ENCODE measurements at regions not wholly inside any gene's neighbourhood (a gene's known extent, or its start where the extent isn't known, plus 50 kb on each side); places are given as distances from the start of the nearest gene placed in this dataset.

DNA sequence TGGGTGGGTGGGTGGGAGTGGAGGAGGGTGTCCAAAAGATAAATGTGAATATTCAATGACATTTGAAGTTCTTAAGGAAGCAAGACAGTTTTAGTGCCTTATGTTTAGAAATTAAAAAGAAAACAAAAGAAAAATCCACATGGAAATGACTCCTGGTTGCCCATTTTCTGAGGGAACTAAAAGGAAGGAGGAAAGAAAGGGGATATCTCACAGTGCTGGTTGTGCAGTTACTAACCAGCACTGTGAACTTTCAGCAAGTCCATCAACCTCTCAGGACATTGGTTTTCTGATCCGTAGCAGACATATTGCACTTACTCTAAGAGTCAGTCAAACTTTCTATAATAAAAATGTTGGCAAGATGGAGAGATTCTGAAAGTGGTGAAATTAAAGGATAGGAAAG is 431.0 kb upstream of the CLINT1 start:
- Histone ChIP-seq H3K4me3 (ENCODE audit: low read length) (no peak overlapping the region), H3K9me3 (ENCODE audit: control insufficient read depth, insufficient read depth, low read length) (no peaks in the 10 kb centered on the region), H3K27ac (ENCODE audit: low read length) (no peak overlapping the region), H3K4me1 (ENCODE audit: control insufficient read depth, insufficient read depth, low read length) (no peaks in the 10 kb centered on the region), H3K27me3 (ENCODE audit: control insufficient read depth, insufficient read depth, low read length) (no peaks in the 10 kb centered on the region), H3K36me3 (ENCODE audit: control insufficient read depth, insufficient read depth, low read length) (no peaks in the 10 kb centered on the region)
- DNase-seq (ENCODE audit: low read depth, low spot score): no peak
- no CpG with 5 or more reads among the region's 1 CpG for WGBS (ENCODE audit: insufficient coverage, insufficient read length)

- H3K36me3 ChIP-seq (ENCODE audit: control insufficient read depth, insufficient read depth, low read length): no peaks in the 10 kb centered on the region
- H3K4me3 ChIP-seq (ENCODE audit: low read length): no peak overlapping the region
- DNase-seq (ENCODE audit: low read depth, low spot score): no peak
- no peaks in the 10 kb centered on the region for H3K27me3 ChIP-seq (ENCODE audit: control insufficient read depth, insufficient read depth, low read length)
- WGBS (ENCODE audit: insufficient coverage, insufficient read length): no CpG with 5 or more reads among the region's 1 CpG
- no peaks in the 10 kb centered on the region for H3K4me1 ChIP-seq (ENCODE audit: control insufficient read depth, insufficient read depth, low read length)
- H3K27ac ChIP-seq (ENCODE audit: low read length): no peak overlapping the region
- H3K9me3 ChIP-seq (ENCODE audit: control insufficient read depth, insufficient read depth, low read length): no peaks in the 10 kb centered on the region
Measured at GRCh38 chr5:158288272-158288657, 429.3 kb upstream of the CLINT1 start.

GRCh38 chr5:158287643-158288271 is 428.8 kb upstream of the CLINT1 start:
- H3K9me3 ChIP-seq (ENCODE audit: control insufficient read depth, insufficient read depth, low read length): no peaks in the 10 kb centered on the region
- no peaks in the 10 kb centered on the region for H3K4me1 ChIP-seq (ENCODE audit: control insufficient read depth, insufficient read depth, low read length)
- H3K27ac ChIP-seq (ENCODE audit: low read length): no peak overlapping the region
- no peaks in the 10 kb centered on the region for H3K27me3 ChIP-seq (ENCODE audit: control insufficient read depth, insufficient read depth, low read length)
- no peaks in the 10 kb centered on the region for H3K36me3 ChIP-seq (ENCODE audit: control insufficient read depth, insufficient read depth, low read length)
- no peak for DNase-seq (ENCODE audit: low read depth, low spot score)
- WGBS (ENCODE audit: insufficient coverage, insufficient read length): no CpG with 5 or more reads among the region's 12 CpGs
- H3K4me3 ChIP-seq (ENCODE audit: low read length): no peak overlapping the region

- H3K27me3 ChIP-seq (ENCODE audit: control insufficient read depth, insufficient read depth, low read length): no peaks in the 10 kb centered on the region
- no peaks in the 10 kb centered on the region for H3K4me1 ChIP-seq (ENCODE audit: control insufficient read depth, insufficient read depth, low read length)
- no peak overlapping the region for H3K27ac ChIP-seq (ENCODE audit: low read length)
- H3K9me3 ChIP-seq (ENCODE audit: control insufficient read depth, insufficient read depth, low read length): no peaks in the 10 kb centered on the region
- no peaks in the 10 kb centered on the region for H3K36me3 ChIP-seq (ENCODE audit: control insufficient read depth, insufficient read depth, low read length)
- no peak overlapping the region for H3K4me3 ChIP-seq (ENCODE audit: low read length)
- no peak for DNase-seq (ENCODE audit: low read depth, low spot score)
- no CpG with 5 or more reads among the region's 1 CpG for WGBS (ENCODE audit: insufficient coverage, insufficient read length)
Measured at GRCh38 chr5:158286827-158287226, 427.9 kb upstream of the CLINT1 start.

- WGBS (ENCODE audit: insufficient coverage, insufficient read length): no CpG with 5 or more reads among the region's 6 CpGs
- no peak for DNase-seq (ENCODE audit: low read depth, low spot score)
- Histone ChIP-seq H3K36me3 (ENCODE audit: control insufficient read depth, insufficient read depth, low read length) (no peaks in the 10 kb centered on the region), H3K27ac (ENCODE audit: low read length) (no peak overlapping the region), H3K4me3 (ENCODE audit: low read length) (no peak overlapping the region), H3K27me3 (ENCODE audit: control insufficient read depth, insufficient read depth, low read length) (no peaks in the 10 kb centered on the region), H3K9me3 (ENCODE audit: control insufficient read depth, insufficient read depth, low read length) (no peaks in the 10 kb centered on the region), H3K4me1 (ENCODE audit: control insufficient read depth, insufficient read depth, low read length) (no peaks in the 10 kb centered on the region)
Measured at GRCh38 chr5:158285698-158286097, 426.8 kb upstream of the CLINT1 start.

- DNase-seq (ENCODE audit: low read depth, low spot score): no peak
- H3K4me1 ChIP-seq (ENCODE audit: control insufficient read depth, insufficient read depth, low read length): no peaks in the 10 kb centered on the region
- no peaks in the 10 kb centered on the region for H3K36me3 ChIP-seq (ENCODE audit: control insufficient read depth, insufficient read depth, low read length)
- no peak overlapping the region for H3K4me3 ChIP-seq (ENCODE audit: low read length)
- no peaks in the 10 kb centered on the region for H3K27me3 ChIP-seq (ENCODE audit: control insufficient read depth, insufficient read depth, low read length)
- H3K27ac ChIP-seq (ENCODE audit: low read length): no peak overlapping the region
- no CpG with 5 or more reads among the region's 2 CpGs for WGBS (ENCODE audit: insufficient coverage, insufficient read length)
- H3K9me3 ChIP-seq (ENCODE audit: control insufficient read depth, insufficient read depth, low read length): no peaks in the 10 kb centered on the region
Measured at GRCh38 chr5:158284242-158284641, 425.3 kb upstream of the CLINT1 start.

GRCh38 chr5:158283397-158283796 is 424.5 kb upstream of the CLINT1 start:
- no peak for DNase-seq (ENCODE audit: low read depth, low spot score)
- WGBS (ENCODE audit: insufficient coverage, insufficient read length): no CpG with 5 or more reads among the region's 4 CpGs
- Histone ChIP-seq H3K36me3 (ENCODE audit: control insufficient read depth, insufficient read depth, low read length) (no peaks in the 10 kb centered on the region), H3K27me3 (ENCODE audit: control insufficient read depth, insufficient read depth, low read length) (no peaks in the 10 kb centered on the region), H3K27ac (ENCODE audit: low read length) (no peak overlapping the region), H3K4me3 (ENCODE audit: low read length) (no peak overlapping the region), H3K4me1 (ENCODE audit: control insufficient read depth, insufficient read depth, low read length) (no peaks in the 10 kb centered on the region), H3K9me3 (ENCODE audit: control insufficient read depth, insufficient read depth, low read length) (no peaks in the 10 kb centered on the region)

DNA sequence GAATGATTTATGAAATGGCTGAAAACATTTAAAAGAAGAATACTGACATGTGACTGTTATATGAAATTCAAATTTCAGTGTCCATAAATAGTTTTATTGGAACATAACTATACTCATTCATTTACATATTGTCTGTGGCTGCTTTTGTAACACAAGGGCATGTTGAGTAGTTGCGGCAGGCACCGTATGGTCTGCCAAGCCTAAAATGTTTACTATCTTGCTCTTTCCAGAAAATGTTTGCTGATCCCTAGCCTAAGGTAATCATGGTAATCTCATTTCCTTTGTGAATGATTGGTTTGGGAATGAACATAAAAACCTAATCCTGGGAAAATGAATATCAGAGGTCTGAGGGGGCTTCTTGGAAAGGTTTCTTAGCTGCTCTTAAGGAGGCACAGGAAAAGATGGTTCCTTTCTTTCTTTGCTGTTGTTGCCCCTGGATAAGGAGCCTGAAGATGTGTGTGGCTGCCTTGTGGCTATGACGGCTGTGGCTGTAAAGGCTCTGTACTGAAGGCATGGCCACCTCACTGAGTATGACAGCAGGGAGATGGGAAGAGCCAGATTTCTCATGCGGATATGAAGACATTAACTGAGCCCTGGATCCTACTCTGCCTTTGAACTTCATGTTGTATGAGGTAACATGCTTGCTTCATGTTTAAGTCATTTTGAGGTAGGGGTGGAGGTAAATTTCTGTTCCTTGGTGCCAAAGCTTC is 419.4 kb upstream of the CLINT1 start:
- Histone ChIP-seq H3K27ac (ENCODE audit: low read length) (no peak overlapping the region), H3K9me3 (ENCODE audit: control insufficient read depth, insufficient read depth, low read length) (no peaks in the 10 kb centered on the region), H3K27me3 (ENCODE audit: control insufficient read depth, insufficient read depth, low read length) (no peaks in the 10 kb centered on the region), H3K4me3 (ENCODE audit: low read length) (no peak overlapping the region), H3K36me3 (ENCODE audit: control insufficient read depth, insufficient read depth, low read length) (no peaks in the 10 kb centered on the region), H3K4me1 (ENCODE audit: control insufficient read depth, insufficient read depth, low read length) (no peaks in the 10 kb centered on the region)
- no CpG with 5 or more reads among the region's 4 CpGs for WGBS (ENCODE audit: insufficient coverage, insufficient read length)
- no peak for DNase-seq (ENCODE audit: low read depth, low spot score)

DNA sequence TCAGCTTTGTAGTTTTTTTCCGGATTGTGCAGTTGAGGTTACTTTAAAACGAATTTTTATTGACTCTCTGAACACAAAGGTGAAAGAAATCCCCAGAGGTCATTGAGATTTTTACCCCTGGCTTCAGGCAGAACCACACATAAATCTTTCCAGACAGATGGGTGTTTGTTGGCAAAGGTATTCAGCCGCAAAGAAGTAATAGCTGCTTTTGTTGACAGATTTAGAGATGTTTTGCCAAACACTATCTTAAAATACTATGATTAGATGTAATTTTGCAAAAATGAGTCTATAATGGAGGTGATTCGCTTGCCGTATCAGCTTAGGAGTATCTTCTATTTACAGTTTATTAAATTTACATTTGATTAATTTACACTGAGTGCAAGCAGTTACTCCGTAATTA is 418.3 kb upstream of the CLINT1 start:
- Histone ChIP-seq H3K27me3 (ENCODE audit: control insufficient read depth, insufficient read depth, low read length) (no peaks in the 10 kb centered on the region), H3K4me3 (ENCODE audit: low read length) (no peak overlapping the region), H3K27ac (ENCODE audit: low read length) (no peak overlapping the region), H3K36me3 (ENCODE audit: control insufficient read depth, insufficient read depth, low read length) (no peaks in the 10 kb centered on the region), H3K9me3 (ENCODE audit: control insufficient read depth, insufficient read depth, low read length) (no peaks in the 10 kb centered on the region), H3K4me1 (ENCODE audit: control insufficient read depth, insufficient read depth, low read length) (no peaks in the 10 kb centered on the region; the same call in 1 of the 2 replicates)
- no CpG with 5 or more reads among the region's 6 CpGs for WGBS (ENCODE audit: insufficient coverage, insufficient read length)
- no peak for DNase-seq (ENCODE audit: low read depth, low spot score)

GRCh38 chr5:158276692-158277091 is 417.7 kb upstream of the CLINT1 start:
- no peak overlapping the region for H3K27ac ChIP-seq (ENCODE audit: low read length)

GRCh38 chr5:158275511-158275910 is 416.6 kb upstream of the CLINT1 start:
- DNase-seq (ENCODE audit: low read depth, low spot score): no peak
- Histone ChIP-seq H3K4me3 (ENCODE audit: low read length) (no peak overlapping the region), H3K36me3 (ENCODE audit: control insufficient read depth, insufficient read depth, low read length) (no peaks in the 10 kb centered on the region), H3K4me1 (ENCODE audit: control insufficient read depth, insufficient read depth, low read length) (peaks cover 2% of the 10 kb centered on the region; the same call in 1 of the 2 replicates), H3K27ac (ENCODE audit: low read length) (no peak overlapping the region), H3K27me3 (ENCODE audit: control insufficient read depth, insufficient read depth, low read length) (no peaks in the 10 kb centered on the region), H3K9me3 (ENCODE audit: control insufficient read depth, insufficient read depth, low read length) (no peaks in the 10 kb centered on the region)
- no CpG with 5 or more reads among the region's 6 CpGs for WGBS (ENCODE audit: insufficient coverage, insufficient read length)

More at GRCh38 chr5:158276692-158277091, 417.7 kb upstream of the CLINT1 start:
- Histone ChIP-seq H3K4me3 (ENCODE audit: low read length) (no peak overlapping the region), H3K9me3 (ENCODE audit: control insufficient read depth, insufficient read depth, low read length) (no peaks in the 10 kb centered on the region), H3K4me1 (ENCODE audit: control insufficient read depth, insufficient read depth, low read length) (peaks cover 2% of the 10 kb centered on the region; the same call in 1 of the 2 replicates), H3K36me3 (ENCODE audit: control insufficient read depth, insufficient read depth, low read length) (no peaks in the 10 kb centered on the region), H3K27me3 (ENCODE audit: control insufficient read depth, insufficient read depth, low read length) (no peaks in the 10 kb centered on the region)
- WGBS (ENCODE audit: insufficient coverage, insufficient read length): no CpG with 5 or more reads among the region's 4 CpGs
- no peak for DNase-seq (ENCODE audit: low read depth, low spot score)

Data from iPS DF 6.9 (cell line).